Neural cell (in vitro differentiated cells): ENCODE measurements at regions not wholly inside any gene's neighbourhood (a gene's known extent, or its start where the extent isn't known, plus 50 kb on each side); places are given as distances from the start of the nearest gene placed in this dataset.

ENCODE experiments used
- H2AFZ ChIP-seq: fragments of 200-600, 300-800 bp; sonication (generic), shearing (Covaris generic); 2 replicates; pipeline ENCODE4 v1.6.0; 2014; ENCODE audit warnings: low read depth, mild to moderate bottlenecking, antibody characterized with exemption, low read length, moderate library complexity
- H3F3A ChIP-seq: fragments of 200-600 bp; shearing (Covaris generic); 2 replicates; pipeline ENCODE4 v1.6.1; 2016; ENCODE audit warnings: mild to moderate bottlenecking, moderate library complexity, mixed read lengths, antibody characterized with exemption, low read length; ENCODE audit not compliant: insufficient read depth, poor library complexity, severe bottlenecking
- H3K27ac ChIP-seq: fragments of 200-600, 300-800 bp; sonication (generic), shearing (Covaris generic); 2 replicates; pipeline ENCODE4 v1.5.1; 2014; ENCODE audit warnings: mild to moderate bottlenecking, low read length, moderate library complexity
- H3K27me3 ChIP-seq: fragments of 300-800, 200-600 bp; sonication (generic), shearing (Covaris generic); 2 replicates; pipeline ENCODE4 v1.6.0; 2014; ENCODE audit warnings: mild to moderate bottlenecking, low read depth, low read length, moderate library complexity; ENCODE audit not compliant: insufficient read depth
- H3K36me3 ChIP-seq: fragments of 300-800, 200-600 bp; sonication (generic), shearing (Covaris generic); 2 replicates; pipeline ENCODE4 v1.5.1; 2014; ENCODE audit warnings: mild to moderate bottlenecking, antibody characterized with exemption, low read length, moderate library complexity; ENCODE audit not compliant: insufficient read depth
- H3K4me2 ChIP-seq: fragments of 300-800, 200-600 bp; sonication (generic), shearing (Covaris generic); 2 replicates; pipeline ENCODE4 v1.6.0; 2014; ENCODE audit warnings: mild to moderate bottlenecking, low read length
- H3K4me3 ChIP-seq: fragments of 300-800, 200-600 bp; sonication (generic), shearing (Covaris generic); 2 replicates; pipeline ENCODE4 v1.5.1; 2014; ENCODE audit warnings: mild to moderate bottlenecking, low read length, moderate library complexity
- H3K79me2 ChIP-seq: fragments of 200-600 bp; shearing (Covaris generic); replicated peaks from 2 replicates; pipeline ENCODE4 v1.6.0; 2014; ENCODE audit warnings: mild to moderate bottlenecking, low read length, moderate library complexity; ENCODE audit not compliant: insufficient read depth
- H3K9ac ChIP-seq: fragments of 300-800, 200-600 bp; sonication (generic), shearing (Covaris generic); 2 replicates; pipeline ENCODE4 v1.6.1; 2016; ENCODE audit warnings: mild to moderate bottlenecking, low read length, mixed read lengths
- H3K9me2 ChIP-seq: fragments of 200-600 bp; shearing (Covaris generic); 2 replicates; pipeline ENCODE4 v1.6.1; 2016; ENCODE audit warnings: mild to moderate bottlenecking, low read length, mixed read lengths; ENCODE audit not compliant: insufficient read depth
- H3K9me3 ChIP-seq: fragments of 200-600, 300-800 bp; sonication (generic), shearing (Covaris generic); 2 replicates; pipeline ENCODE4 v1.6.1; 2016; ENCODE audit warnings: mild to moderate bottlenecking, mixed run types, low read length, moderate library complexity, mixed read lengths
- H4K20me1 ChIP-seq: fragments of 200-600 bp; shearing (Covaris generic); 2 replicates; pipeline ENCODE4 v1.6.1; 2016; ENCODE audit warnings: mild to moderate bottlenecking, mixed run types; ENCODE audit not compliant: insufficient read depth
- EP300 ChIP-seq: fragments of 450-650 bp; conservative IDR thresholded peaks from 2 replicates; pipeline ENCODE4 v1.6.1; 2014; ENCODE audit warnings: antibody characterized with exemption, mild to moderate bottlenecking, moderate library complexity; ENCODE audit not compliant: poor library complexity, severe bottlenecking
- EZH2 ChIP-seq: fragments of 200-600, 300-800 bp; shearing (Covaris generic), sonication (generic); IDR thresholded peaks from 2 replicates; pipeline ENCODE4 v1.6.1; 2014; ENCODE audit warnings: antibody characterized with exemption, low read length, borderline replicate concordance, mild to moderate bottlenecking; ENCODE audit not compliant: insufficient read depth, poor library complexity, severe bottlenecking
- MXI1 ChIP-seq: fragments of 450-650 bp; conservative IDR thresholded peaks from 2 replicates; pipeline ENCODE4 v1.6.1; 2014; ENCODE audit warnings: antibody characterized with exemption, mild to moderate bottlenecking; ENCODE audit not compliant: poor library complexity, severe bottlenecking
- POLR2AphosphoS5 ChIP-seq: IDR thresholded peaks from 2 replicates; pipeline ENCODE4 v1.6.1; 2012
- RAD21 ChIP-seq: fragments of 450-650 bp; conservative IDR thresholded peaks from 2 replicates; pipeline ENCODE4 v1.6.1; 2014; ENCODE audit warnings: antibody characterized with exemption, mild to moderate bottlenecking, moderate library complexity
- SMC3 ChIP-seq: fragments of 450-650 bp; conservative IDR thresholded peaks from 2 replicates; pipeline ENCODE4 v1.6.1; 2014; ENCODE audit warnings: antibody characterized with exemption, mild to moderate bottlenecking, moderate library complexity; ENCODE audit not compliant: poor library complexity
- TAF1 ChIP-seq: IDR thresholded peaks from 2 replicates; pipeline ENCODE4 v1.6.1; 2012; ENCODE audit warnings: low read depth
- TF ChIP-seq, protein P1 (sequence below): fragments of 450-650 bp; IDR thresholded peaks from 2 replicates; pipeline ENCODE4 v1.5.1; 2014; ENCODE audit warnings: antibody characterized with exemption, mild to moderate bottlenecking, moderate library complexity; ENCODE audit not compliant: poor library complexity, severe bottlenecking
- TF ChIP-seq, protein P2 (sequence below): IDR thresholded peaks from 2 replicates; pipeline ENCODE4 v1.6.1; 2012; ENCODE audit warnings: borderline replicate concordance

DNA sequence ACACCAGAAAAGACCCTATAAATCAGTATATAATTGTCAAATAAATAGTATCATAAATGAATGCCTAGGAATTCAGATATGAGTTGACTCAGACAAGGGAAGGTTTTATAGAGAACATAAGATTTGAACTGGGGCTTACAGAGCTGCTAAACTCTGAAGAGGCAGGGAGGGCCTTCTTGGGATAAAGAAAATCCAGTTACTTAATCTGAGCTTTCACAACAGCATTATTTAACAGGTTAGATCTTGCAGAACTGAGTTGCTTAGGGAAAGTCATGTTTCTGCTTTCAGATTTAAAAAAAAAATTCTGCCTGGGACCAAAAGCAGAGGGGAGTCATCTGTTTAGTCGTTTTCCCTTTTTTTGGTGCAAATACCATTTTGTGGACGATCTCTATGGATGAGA is 594.8 kb upstream of the FZD8 start:
- H3K4me2 ChIP-seq, result no peak overlapping the region
- H3K27ac ChIP-seq, result no peak overlapping the region
- no peak overlapping the region for H2AFZ ChIP-seq
- H3K9ac ChIP-seq, result no peak overlapping the region
- TF ChIP-seq, protein P1, sequence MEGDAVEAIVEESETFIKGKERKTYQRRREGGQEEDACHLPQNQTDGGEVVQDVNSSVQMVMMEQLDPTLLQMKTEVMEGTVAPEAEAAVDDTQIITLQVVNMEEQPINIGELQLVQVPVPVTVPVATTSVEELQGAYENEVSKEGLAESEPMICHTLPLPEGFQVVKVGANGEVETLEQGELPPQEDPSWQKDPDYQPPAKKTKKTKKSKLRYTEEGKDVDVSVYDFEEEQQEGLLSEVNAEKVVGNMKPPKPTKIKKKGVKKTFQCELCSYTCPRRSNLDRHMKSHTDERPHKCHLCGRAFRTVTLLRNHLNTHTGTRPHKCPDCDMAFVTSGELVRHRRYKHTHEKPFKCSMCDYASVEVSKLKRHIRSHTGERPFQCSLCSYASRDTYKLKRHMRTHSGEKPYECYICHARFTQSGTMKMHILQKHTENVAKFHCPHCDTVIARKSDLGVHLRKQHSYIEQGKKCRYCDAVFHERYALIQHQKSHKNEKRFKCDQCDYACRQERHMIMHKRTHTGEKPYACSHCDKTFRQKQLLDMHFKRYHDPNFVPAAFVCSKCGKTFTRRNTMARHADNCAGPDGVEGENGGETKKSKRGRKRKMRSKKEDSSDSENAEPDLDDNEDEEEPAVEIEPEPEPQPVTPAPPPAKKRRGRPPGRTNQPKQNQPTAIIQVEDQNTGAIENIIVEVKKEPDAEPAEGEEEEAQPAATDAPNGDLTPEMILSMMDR, result no peak
- no peak for TF ChIP-seq TAF1
- TF ChIP-seq EP300, result no peak
- TF ChIP-seq, protein P2, sequence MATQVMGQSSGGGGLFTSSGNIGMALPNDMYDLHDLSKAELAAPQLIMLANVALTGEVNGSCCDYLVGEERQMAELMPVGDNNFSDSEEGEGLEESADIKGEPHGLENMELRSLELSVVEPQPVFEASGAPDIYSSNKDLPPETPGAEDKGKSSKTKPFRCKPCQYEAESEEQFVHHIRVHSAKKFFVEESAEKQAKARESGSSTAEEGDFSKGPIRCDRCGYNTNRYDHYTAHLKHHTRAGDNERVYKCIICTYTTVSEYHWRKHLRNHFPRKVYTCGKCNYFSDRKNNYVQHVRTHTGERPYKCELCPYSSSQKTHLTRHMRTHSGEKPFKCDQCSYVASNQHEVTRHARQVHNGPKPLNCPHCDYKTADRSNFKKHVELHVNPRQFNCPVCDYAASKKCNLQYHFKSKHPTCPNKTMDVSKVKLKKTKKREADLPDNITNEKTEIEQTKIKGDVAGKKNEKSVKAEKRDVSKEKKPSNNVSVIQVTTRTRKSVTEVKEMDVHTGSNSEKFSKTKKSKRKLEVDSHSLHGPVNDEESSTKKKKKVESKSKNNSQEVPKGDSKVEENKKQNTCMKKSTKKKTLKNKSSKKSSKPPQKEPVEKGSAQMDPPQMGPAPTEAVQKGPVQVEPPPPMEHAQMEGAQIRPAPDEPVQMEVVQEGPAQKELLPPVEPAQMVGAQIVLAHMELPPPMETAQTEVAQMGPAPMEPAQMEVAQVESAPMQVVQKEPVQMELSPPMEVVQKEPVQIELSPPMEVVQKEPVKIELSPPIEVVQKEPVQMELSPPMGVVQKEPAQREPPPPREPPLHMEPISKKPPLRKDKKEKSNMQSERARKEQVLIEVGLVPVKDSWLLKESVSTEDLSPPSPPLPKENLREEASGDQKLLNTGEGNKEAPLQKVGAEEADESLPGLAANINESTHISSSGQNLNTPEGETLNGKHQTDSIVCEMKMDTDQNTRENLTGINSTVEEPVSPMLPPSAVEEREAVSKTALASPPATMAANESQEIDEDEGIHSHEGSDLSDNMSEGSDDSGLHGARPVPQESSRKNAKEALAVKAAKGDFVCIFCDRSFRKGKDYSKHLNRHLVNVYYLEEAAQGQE, result no peak
- no peak for TF ChIP-seq MXI1
- TF ChIP-seq RAD21, result no peak
- TF ChIP-seq POLR2AphosphoS5, result no peak
- TF ChIP-seq SMC3, result no peak
- no peak for TF ChIP-seq EZH2
- H3F3A ChIP-seq, result no peaks in the 10 kb centered on the region
- no peaks in the 10 kb centered on the region for H4K20me1 ChIP-seq
- no peak overlapping the region for H3K4me3 ChIP-seq
- no peaks in the 10 kb centered on the region for H3K9me2 ChIP-seq
- no peaks in the 10 kb centered on the region for H3K79me2 ChIP-seq
- no peaks in the 10 kb centered on the region for H3K27me3 ChIP-seq
- no peaks in the 10 kb centered on the region for H3K9me3 ChIP-seq
- H3K36me3 ChIP-seq, result no peaks in the 10 kb centered on the region

DNA sequence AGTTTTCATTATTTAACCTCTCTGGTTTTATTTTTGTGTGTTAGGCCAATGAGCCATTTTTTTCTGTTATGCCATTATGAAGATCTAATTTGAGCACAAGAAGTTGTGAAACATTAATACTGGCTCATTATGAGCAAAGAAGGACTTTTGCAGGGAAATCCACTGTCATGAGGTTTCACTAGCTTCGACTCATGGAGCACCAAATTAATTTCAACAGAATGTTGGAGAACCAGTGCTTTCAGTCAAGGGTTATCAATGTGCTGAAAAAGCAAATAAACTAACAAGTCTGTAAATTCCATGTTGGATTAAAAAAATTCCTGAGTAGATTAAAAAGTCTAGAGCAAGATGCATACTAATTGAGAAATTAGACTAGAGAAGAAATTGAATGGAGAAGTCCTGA is 594.2 kb upstream of the FZD8 start:
- no peak overlapping the region for H2AFZ ChIP-seq
- H3K79me2 ChIP-seq, result no peaks in the 10 kb centered on the region
- no peaks in the 10 kb centered on the region for H3K9me3 ChIP-seq
- H3K27me3 ChIP-seq, result no peaks in the 10 kb centered on the region
- no peaks in the 10 kb centered on the region for H4K20me1 ChIP-seq
- no peak overlapping the region for H3K4me3 ChIP-seq
- TF ChIP-seq MXI1 (no peak), TAF1 (no peak), POLR2AphosphoS5 (no peak), EP300 (no peak), EZH2 (no peak), RAD21 (no peak), SMC3 (no peak)
- TF ChIP-seq, protein P2, result no peak
- TF ChIP-seq, protein P1, result no peak
- no peak overlapping the region for H3K9ac ChIP-seq
- no peaks in the 10 kb centered on the region for H3K36me3 ChIP-seq
- H3K27ac ChIP-seq, result no peak overlapping the region
- H3K9me2 ChIP-seq, result no peaks in the 10 kb centered on the region
- no peaks in the 10 kb centered on the region for H3F3A ChIP-seq
- H3K4me2 ChIP-seq, result no peak overlapping the region
